HepG2 (cell line): ENCODE measurements at regions not wholly inside any gene's neighbourhood (a gene's known extent, or its start where the extent isn't known, plus 50 kb on each side); places are given as distances from the start of the nearest gene placed in this dataset.

Experiments
- ATAC-seq: fragments of 200-7000 bp; cut with Tn5 transposase; 3 replicates; pipeline ENCODE4 v1.9.1; 2020; ENCODE audit warnings: mild to moderate bottlenecking, moderate library complexity
- BruUV-seq: library from RNA; stranded (reverse); fragments of 400-500 nt; replicated peaks from 2 replicates; lab custom pipeline; 2021; lab: Mats Ljungman, UMichigan
- CTCF ChIA-PET: fragments of 300-600 bp; formaldehyde crosslinking; extraction: SDS; loops from one replicate; lab custom pipeline; 2021; ENCODE audit warnings: low total read pairs, inconsistent platforms, low intra/inter-chr PET ratio; lab: Yijun Ruan, JAX
- POLR2A ChIA-PET: fragments of 350-600 bp; sonication (Branson Sonifier 250); formaldehyde crosslinking; loops from one replicate; lab custom pipeline; 2020; ENCODE audit warnings: antibody characterized with exemption, inconsistent platforms; lab: Yijun Ruan, JAX
- DNase-seq: peaks from one replicate; pipeline ENCODE4 v3.0.0-alpha.2; 2015; ENCODE audit warnings: low spot score
- FAIRE-seq: peaks from 3 replicates; lab custom pipeline; 2011; peaks lifted over from hg19 to GRCh38; lab: Jason Lieb, UNC
- H2AFZ ChIP-seq: one replicate; pipeline ENCODE4 v1.6.1; 2011; ENCODE audit warnings: low read length, inconsistent platforms
- H3K27ac ChIP-seq: fragments of 300-600 bp; 3 replicates; pipeline ENCODE4 v1.8.0; 2011; ENCODE audit warnings: mixed run types, mild to moderate bottlenecking, mixed read lengths, low read length, inconsistent platforms; ENCODE audit not compliant: insufficient read depth; ENCODE audit errors: extremely low read length
- H3K27me3 ChIP-seq, 2 experiments: fragments of 200-600 bp in 1 of 2; 2 replicates in 1 of 2; 3 replicates in 1 of 2; pipeline versions ENCODE4 v1.6.0 to v1.8.0; 2011; ENCODE audit warnings: low read length in 2 of 2, mild to moderate bottlenecking in 2 of 2, moderate library complexity in 2 of 2, inconsistent platforms in 1 of 2; ENCODE audit not compliant: insufficient read depth in 2 of 2, control insufficient read depth in 1 of 2
- H3K36me3 ChIP-seq, 2 experiments: fragments of 200-600 bp in 1 of 2; replicated peaks in 1 of 2; 2 replicates in 1 of 2; 3 replicates in 1 of 2; pipeline versions ENCODE4 v1.5.1 to v1.8.0; 2011; ENCODE audit warnings: low read length in 2 of 2, inconsistent platforms in 1 of 2; ENCODE audit not compliant: insufficient read depth in 2 of 2, control insufficient read depth in 1 of 2
- H3K4me1 ChIP-seq: 2 replicates; pipeline ENCODE4 v1.5.1; 2012; ENCODE audit warnings: low read length, inconsistent platforms; ENCODE audit not compliant: insufficient read depth
- H3K4me2 ChIP-seq: 2 replicates; pipeline ENCODE4 v1.6.0; 2011; ENCODE audit warnings: low read depth, low read length, inconsistent platforms
- H3K4me3 ChIP-seq, 3 experiments: fragments of 200-600 bp in 1 of 3; sonication (generic), shearing (Covaris generic) in 1 of 3; replicated peaks in 1 of 3; 2 replicates each; pipeline ENCODE4 v1.5.1; 2011 to 2016; ENCODE audit warnings: low read length in 3 of 3, inconsistent platforms in 2 of 3, low read depth in 2 of 3, mild to moderate bottlenecking in 2 of 3, control low read depth in 1 of 3, mixed read lengths in 1 of 3; ENCODE audit not compliant: insufficient read depth in 1 of 3
- H3K79me2 ChIP-seq: one replicate; pipeline ENCODE4 v1.6.1; 2011; ENCODE audit warnings: low read length, inconsistent platforms; ENCODE audit not compliant: insufficient read depth
- H3K9ac ChIP-seq: 2 replicates; pipeline ENCODE4 v1.6.0; 2011; ENCODE audit warnings: mild to moderate bottlenecking, low read depth, low read length, inconsistent platforms; ENCODE audit not compliant: insufficient read depth
- H3K9me3 ChIP-seq: 2 replicates; pipeline ENCODE4 v1.5.1; 2012; ENCODE audit warnings: mild to moderate bottlenecking, low read length
- H4K20me1 ChIP-seq: 2 replicates; pipeline ENCODE4 v1.6.0; 2011; ENCODE audit warnings: inconsistent platforms, mild to moderate bottlenecking, low read length, moderate library complexity; ENCODE audit not compliant: insufficient read depth
- ADNP ChIP-seq: sonication (generic); formaldehyde crosslinking; IDR thresholded peaks from 2 replicates; pipeline ENCODE4 v1.4.0; 2020; ENCODE audit warnings: missing genetic modification reagents
- ARNTL ChIP-seq: sonication (generic); formaldehyde crosslinking; IDR thresholded peaks from 2 replicates; pipeline ENCODE4 v1.4.0; 2020; ENCODE audit warnings: mild to moderate bottlenecking, missing genetic modification reagents
- FOSL2 ChIP-seq: sonication (generic); formaldehyde crosslinking; IDR thresholded peaks from 2 replicates; pipeline ENCODE4 v1.4.0; 2020; ENCODE audit warnings: missing genetic modification reagents
- FOXA3 ChIP-seq: IDR thresholded peaks from 2 replicates; pipeline ENCODE4 v1.6.1; 2016; ENCODE audit warnings: missing genetic modification reagents, missing compliant biosample characterization
- MEF2D ChIP-seq: sonication (generic); formaldehyde crosslinking; IDR thresholded peaks from 2 replicates; pipeline ENCODE4 v1.5.1; 2020; ENCODE audit warnings: mild to moderate bottlenecking, missing genetic modification reagents
- MIER3 ChIP-seq: IDR thresholded peaks from 2 replicates; pipeline ENCODE4 v1.6.1; 2016; ENCODE audit warnings: missing compliant biosample characterization, borderline replicate concordance
- SCMH1 ChIP-seq: sonication (generic); formaldehyde crosslinking; IDR thresholded peaks from 2 replicates; pipeline ENCODE4 v1.9.0; 2021; ENCODE audit warnings: missing genetic modification reagents, mild to moderate bottlenecking, borderline replicate concordance
- SMAD1 ChIP-seq: sonication (generic); formaldehyde crosslinking; IDR thresholded peaks from 2 replicates; pipeline ENCODE4 v1.4.0; 2020; ENCODE audit warnings: missing genetic modification reagents, low read depth, mild to moderate bottlenecking, borderline replicate concordance
- TOPORS ChIP-seq: sonication (generic); formaldehyde crosslinking; IDR thresholded peaks from 2 replicates; pipeline ENCODE4 v1.8.0; 2023; ENCODE audit warnings: mild to moderate bottlenecking, missing genetic modification reagents
- ZBTB7A ChIP-seq: sonication (generic); formaldehyde crosslinking; IDR thresholded peaks from 2 replicates; pipeline ENCODE4 v1.8.0; 2022; ENCODE audit warnings: mild to moderate bottlenecking, missing genetic modification reagents
- ZNF180 ChIP-seq: sonication (generic); formaldehyde crosslinking; IDR thresholded peaks from 2 replicates; pipeline ENCODE4 v1.4.0; 2020; ENCODE audit warnings: low read depth, missing genetic modification reagents, borderline replicate concordance
- ZNF674 ChIP-seq: sonication (generic); formaldehyde crosslinking; IDR thresholded peaks from 2 replicates; pipeline ENCODE4 v1.5.0; 2020; ENCODE audit warnings: low read depth, mild to moderate bottlenecking, missing genetic modification reagents
- ZNF678 ChIP-seq: sonication (generic); formaldehyde crosslinking; IDR thresholded peaks from 2 replicates; pipeline ENCODE4 v1.4.0; 2020; ENCODE audit warnings: mild to moderate bottlenecking, missing genetic modification reagents
- ZSCAN31 ChIP-seq: sonication (generic); formaldehyde crosslinking; IDR thresholded peaks from 2 replicates; pipeline ENCODE4 v1.5.0; 2020; ENCODE audit warnings: low read depth, mild to moderate bottlenecking, missing genetic modification reagents
- WGBS: methylation state at CpG from one replicate; pipeline ENCODE4 v1.1.6; 2017; ENCODE audit warnings: low lambda C conversion rate; 5-methylcytosine and 5-hydroxymethylcytosine counted together
- in situ Hi-C: cut with HindIII; loops from 2 replicates; pipeline ENCODE4 v1.10.0; 2017; ENCODE audit warnings: low pct_unique_long_range_greater_than_20kb; ENCODE audit not compliant: extremely low pct_ligation_motif_present
- intact Hi-C: fragments of 100-400 bp; cut with micrococcal nuclease; formaldehyde crosslinking; loops from one replicate; pipeline ENCODE4 v1.10.0; 2022; ENCODE audit not compliant: unreplicated experiment
- TF ChIP-seq, protein P1 (sequence below): conservative IDR thresholded peaks from 2 replicates; pipeline ENCODE4 v1.6.1; 2018; ENCODE audit warnings: missing genetic modification reagents
- TF ChIP-seq, protein P2 (sequence below): sonication (generic); formaldehyde crosslinking; IDR thresholded peaks from 2 replicates; pipeline ENCODE4 v1.4.0; 2020; ENCODE audit warnings: missing genetic modification reagents
- TF ChIP-seq, protein P3 (sequence below): sonication (generic); formaldehyde crosslinking; IDR thresholded peaks from 2 replicates; pipeline ENCODE4 v1.4.0; 2020; ENCODE audit warnings: missing genetic modification reagents
- TF ChIP-seq, protein P4 (sequence below): sonication (generic); formaldehyde crosslinking; IDR thresholded peaks from 2 replicates; pipeline ENCODE4 v1.4.0; 2020; ENCODE audit warnings: missing genetic modification reagents, borderline replicate concordance
- TF ChIP-seq, protein P5 (sequence below): sonication (generic); formaldehyde crosslinking; IDR thresholded peaks from 2 replicates; pipeline ENCODE4 v1.5.0; 2020; ENCODE audit warnings: mild to moderate bottlenecking, low read depth, missing genetic modification reagents, borderline replicate concordance

DNA sequence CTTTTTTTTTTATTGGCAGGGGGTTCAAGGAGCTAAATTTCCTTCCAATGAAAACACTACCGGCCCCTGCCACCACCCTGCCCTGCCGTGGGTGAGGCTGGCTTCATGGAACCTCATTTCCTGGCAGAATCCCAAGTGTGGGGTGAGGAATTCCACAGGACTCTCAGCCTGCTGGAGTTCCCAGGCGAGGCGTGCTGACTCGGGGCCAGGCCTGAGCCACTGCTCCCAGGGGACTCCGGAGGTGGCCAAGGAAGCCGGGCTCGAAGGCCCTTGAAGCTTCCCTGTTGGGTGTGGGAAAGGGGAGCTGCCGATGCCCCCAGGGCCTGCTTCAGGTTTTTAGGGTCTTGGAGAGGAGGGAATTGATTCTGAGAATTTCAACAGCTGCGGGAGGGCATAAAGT, 95.3 kb upstream of the ACTRT2 start:
- Histone ChIP-seq H3K9me3 (no peaks in the 10 kb centered on the region), H3K79me2 (no peaks in the 10 kb centered on the region), H3K36me3 (no peaks in the 10 kb centered on the region), H3K27me3 (peaks cover 16 to 78% of the 10 kb centered on the region in 2 experiments; a peak in 4 of 5 replicates), H4K20me1 (no peaks in the 10 kb centered on the region), H3K4me3 (no peak overlapping the region), H3K4me2 (no peak overlapping the region), H3K4me1 (no peaks in the 10 kb centered on the region), H3K9ac (no peak overlapping the region), H3K27ac (no peak overlapping the region), H2AFZ (no peak overlapping the region)
- WGBS = 3% methylated on average over 6 of the region's 10 CpGs
- no peak for ATAC-seq
- BruUV-seq = no TSS peak
- ChIA-PET CTCF (no interaction called here), POLR2A (no interaction called here)
- in situ Hi-C loops (no loop called here), intact Hi-C loops (no loop called here)
- DNase-seq = no peak
- no peak for FAIRE-seq
- TF ChIP-seq ARNTL (CRISPR knock-in tag) = no peak
- TF ChIP-seq FOSL2 (CRISPR knock-in tag) = no peak
- TF ChIP-seq, protein P1, sequence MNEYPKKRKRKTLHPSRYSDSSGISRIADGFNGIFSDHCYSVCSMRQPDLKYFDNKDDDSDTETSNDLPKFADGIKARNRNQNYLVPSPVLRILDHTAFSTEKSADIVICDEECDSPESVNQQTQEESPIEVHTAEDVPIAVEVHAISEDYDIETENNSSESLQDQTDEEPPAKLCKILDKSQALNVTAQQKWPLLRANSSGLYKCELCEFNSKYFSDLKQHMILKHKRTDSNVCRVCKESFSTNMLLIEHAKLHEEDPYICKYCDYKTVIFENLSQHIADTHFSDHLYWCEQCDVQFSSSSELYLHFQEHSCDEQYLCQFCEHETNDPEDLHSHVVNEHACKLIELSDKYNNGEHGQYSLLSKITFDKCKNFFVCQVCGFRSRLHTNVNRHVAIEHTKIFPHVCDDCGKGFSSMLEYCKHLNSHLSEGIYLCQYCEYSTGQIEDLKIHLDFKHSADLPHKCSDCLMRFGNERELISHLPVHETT = no peak
- TF ChIP-seq, protein P2, sequence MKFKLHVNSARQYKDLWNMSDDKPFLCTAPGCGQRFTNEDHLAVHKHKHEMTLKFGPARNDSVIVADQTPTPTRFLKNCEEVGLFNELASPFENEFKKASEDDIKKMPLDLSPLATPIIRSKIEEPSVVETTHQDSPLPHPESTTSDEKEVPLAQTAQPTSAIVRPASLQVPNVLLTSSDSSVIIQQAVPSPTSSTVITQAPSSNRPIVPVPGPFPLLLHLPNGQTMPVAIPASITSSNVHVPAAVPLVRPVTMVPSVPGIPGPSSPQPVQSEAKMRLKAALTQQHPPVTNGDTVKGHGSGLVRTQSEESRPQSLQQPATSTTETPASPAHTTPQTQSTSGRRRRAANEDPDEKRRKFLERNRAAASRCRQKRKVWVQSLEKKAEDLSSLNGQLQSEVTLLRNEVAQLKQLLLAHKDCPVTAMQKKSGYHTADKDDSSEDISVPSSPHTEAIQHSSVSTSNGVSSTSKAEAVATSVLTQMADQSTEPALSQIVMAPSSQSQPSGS = no peak
- TF ChIP-seq TOPORS (CRISPR knock-in tag) = no peak
- TF ChIP-seq SMAD1 (CRISPR knock-in tag) = no peak
- TF ChIP-seq MIER3 (CRISPR knock-in tag) = no peak
- no peak for TF ChIP-seq FOXA3
- no peak for TF ChIP-seq ZNF678
- no peak for TF ChIP-seq ZSCAN31
- TF ChIP-seq SCMH1 (CRISPR knock-in tag) = no peak
- no peak for TF ChIP-seq ZNF180 (CRISPR knock-in tag)
- TF ChIP-seq ZNF674 (CRISPR knock-in tag) = no peak
- TF ChIP-seq MEF2D (CRISPR knock-in tag) = no peak
- TF ChIP-seq, protein P3, sequence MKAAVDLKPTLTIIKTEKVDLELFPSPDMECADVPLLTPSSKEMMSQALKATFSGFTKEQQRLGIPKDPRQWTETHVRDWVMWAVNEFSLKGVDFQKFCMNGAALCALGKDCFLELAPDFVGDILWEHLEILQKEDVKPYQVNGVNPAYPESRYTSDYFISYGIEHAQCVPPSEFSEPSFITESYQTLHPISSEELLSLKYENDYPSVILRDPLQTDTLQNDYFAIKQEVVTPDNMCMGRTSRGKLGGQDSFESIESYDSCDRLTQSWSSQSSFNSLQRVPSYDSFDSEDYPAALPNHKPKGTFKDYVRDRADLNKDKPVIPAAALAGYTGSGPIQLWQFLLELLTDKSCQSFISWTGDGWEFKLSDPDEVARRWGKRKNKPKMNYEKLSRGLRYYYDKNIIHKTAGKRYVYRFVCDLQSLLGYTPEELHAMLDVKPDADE (CRISPR knock-in tag) = no peak
- TF ChIP-seq, protein P4, sequence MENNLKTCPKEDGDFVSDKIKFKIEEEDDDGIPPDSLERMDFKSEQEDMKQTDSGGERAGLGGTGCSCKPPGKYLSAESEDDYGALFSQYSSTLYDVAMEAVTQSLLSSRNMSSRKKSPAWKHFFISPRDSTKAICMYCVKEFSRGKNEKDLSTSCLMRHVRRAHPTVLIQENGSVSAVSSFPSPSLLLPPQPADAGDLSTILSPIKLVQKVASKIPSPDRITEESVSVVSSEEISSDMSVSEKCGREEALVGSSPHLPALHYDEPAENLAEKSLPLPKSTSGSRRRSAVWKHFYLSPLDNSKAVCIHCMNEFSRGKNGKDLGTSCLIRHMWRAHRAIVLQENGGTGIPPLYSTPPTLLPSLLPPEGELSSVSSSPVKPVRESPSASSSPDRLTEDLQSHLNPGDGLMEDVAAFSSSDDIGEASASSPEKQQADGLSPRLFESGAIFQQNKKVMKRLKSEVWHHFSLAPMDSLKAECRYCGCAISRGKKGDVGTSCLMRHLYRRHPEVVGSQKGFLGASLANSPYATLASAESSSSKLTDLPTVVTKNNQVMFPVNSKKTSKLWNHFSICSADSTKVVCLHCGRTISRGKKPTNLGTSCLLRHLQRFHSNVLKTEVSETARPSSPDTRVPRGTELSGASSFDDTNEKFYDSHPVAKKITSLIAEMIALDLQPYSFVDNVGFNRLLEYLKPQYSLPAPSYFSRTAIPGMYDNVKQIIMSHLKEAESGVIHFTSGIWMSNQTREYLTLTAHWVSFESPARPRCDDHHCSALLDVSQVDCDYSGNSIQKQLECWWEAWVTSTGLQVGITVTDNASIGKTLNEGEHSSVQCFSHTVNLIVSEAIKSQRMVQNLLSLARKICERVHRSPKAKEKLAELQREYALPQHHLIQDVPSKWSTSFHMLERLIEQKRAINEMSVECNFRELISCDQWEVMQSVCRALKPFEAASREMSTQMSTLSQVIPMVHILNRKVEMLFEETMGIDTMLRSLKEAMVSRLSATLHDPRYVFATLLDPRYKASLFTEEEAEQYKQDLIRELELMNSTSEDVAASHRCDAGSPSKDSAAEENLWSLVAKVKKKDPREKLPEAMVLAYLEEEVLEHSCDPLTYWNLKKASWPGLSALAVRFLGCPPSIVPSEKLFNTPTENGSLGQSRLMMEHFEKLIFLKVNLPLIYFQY (CRISPR knock-in tag) = no peak
- TF ChIP-seq ADNP (CRISPR knock-in tag) = no peak
- TF ChIP-seq, protein P5, sequence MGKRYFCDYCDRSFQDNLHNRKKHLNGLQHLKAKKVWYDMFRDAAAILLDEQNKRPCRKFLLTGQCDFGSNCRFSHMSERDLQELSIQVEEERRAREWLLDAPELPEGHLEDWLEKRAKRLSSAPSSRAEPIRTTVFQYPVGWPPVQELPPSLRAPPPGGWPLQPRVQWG (CRISPR knock-in tag) = no peak
- no peak for TF ChIP-seq ZBTB7A (CRISPR knock-in tag)
